Liver (tissue), 8 donors: ENCODE measurements at regions not wholly inside any gene's neighbourhood (a gene's known extent, or its start where the extent isn't known, plus 50 kb on each side); places are given as distances from the start of the nearest gene placed in this dataset.

Source experiments
- DNase-seq: peaks from one replicate; pipeline ENCODE4 v3.0.0-alpha.2; 2017; ENCODE audit warnings: low spot score
- H3K27ac ChIP-seq, 2 donors: one replicate each; pipeline ENCODE4 v1.7.0; 2013; ENCODE audit warnings: inconsistent platforms in 2 of 2, low read length in 2 of 2, control low read depth in 1 of 2, low read depth in 1 of 2, mild to moderate bottlenecking in 1 of 2
- H3K27me3 ChIP-seq, 4 donors: one replicate each; pipeline versions ENCODE4 v1.6.1 to v1.7.0; 2013; ENCODE audit warnings: low read length in 3 of 4, inconsistent platforms in 1 of 4, mild to moderate bottlenecking in 1 of 4, moderate library complexity in 1 of 4; ENCODE audit not compliant: control insufficient read depth in 4 of 4, insufficient read depth in 4 of 4
- H3K36me3 ChIP-seq, 4 donors: one replicate each; pipeline versions ENCODE4 v1.6.1 to v1.7.0; 2013; ENCODE audit warnings: low read length in 3 of 4, mild to moderate bottlenecking in 3 of 4, low read depth in 1 of 4, moderate library complexity in 1 of 4; ENCODE audit not compliant: control insufficient read depth in 4 of 4, insufficient read depth in 3 of 4
- H3K4me1 ChIP-seq, 4 donors: one replicate each; pipeline versions ENCODE4 v1.6.1 to v1.7.0; 2013; ENCODE audit warnings: low read length in 3 of 4, mild to moderate bottlenecking in 3 of 4, moderate library complexity in 1 of 4; ENCODE audit not compliant: control insufficient read depth in 4 of 4, insufficient read depth in 4 of 4
- H3K4me3 ChIP-seq, 3 donors: one replicate each; pipeline versions ENCODE4 v1.6.1 to v1.7.0; 2013; ENCODE audit warnings: low read length in 3 of 3, control low read depth in 1 of 3, low read depth in 1 of 3, mild to moderate bottlenecking in 1 of 3
- H3K9ac ChIP-seq, 2 donors: one replicate each; pipeline ENCODE4 v1.7.0; 2013; ENCODE audit warnings: low read length in 2 of 2, mild to moderate bottlenecking in 2 of 2, moderate library complexity in 2 of 2, control low read depth in 1 of 2, low read depth in 1 of 2
- H3K9me3 ChIP-seq, 4 donors: one replicate each; pipeline versions ENCODE4 v1.6.1 to v1.7.0; 2013; ENCODE audit warnings: low read length in 3 of 4; ENCODE audit not compliant: control insufficient read depth in 4 of 4
- EGR1 ChIP-seq, 2 donors: IDR thresholded peaks; 2 replicates each; pipeline ENCODE4 v1.6.1; 2016 to 2018; ENCODE audit warnings: antibody characterized with exemption in 2 of 2, low read depth in 2 of 2
- FOXA1 ChIP-seq: IDR thresholded peaks from 2 replicates; pipeline ENCODE4 v1.6.1; 2016; ENCODE audit warnings: antibody characterized with exemption
- FOXA2 ChIP-seq: IDR thresholded peaks from 2 replicates; pipeline ENCODE4 v1.6.1; 2016; ENCODE audit warnings: antibody characterized with exemption
- GABPA ChIP-seq, 2 donors: IDR thresholded peaks in 1 of 2; conservative IDR thresholded peaks in 1 of 2; 2 replicates each; pipeline ENCODE4 v1.6.1; 2016; ENCODE audit warnings: antibody characterized with exemption in 2 of 2, mild to moderate bottlenecking in 1 of 2, moderate library complexity in 1 of 2
- HNF4A ChIP-seq, 2 donors: conservative IDR thresholded peaks; 2 replicates each; pipeline ENCODE4 v1.6.1; 2016; ENCODE audit warnings: antibody characterized with exemption in 2 of 2, mild to moderate bottlenecking in 2 of 2
- HNF4G ChIP-seq: IDR thresholded peaks from 2 replicates; pipeline ENCODE4 v1.6.1; 2016; ENCODE audit warnings: antibody characterized with exemption
- JUND ChIP-seq, 2 donors: IDR thresholded peaks; 2 replicates each; pipeline ENCODE4 v1.6.1; 2016; ENCODE audit warnings: antibody characterized with exemption in 2 of 2
- NR2F2 ChIP-seq: IDR thresholded peaks from 2 replicates; pipeline ENCODE4 v1.6.1; 2016; ENCODE audit warnings: antibody characterized with exemption
- RAD21 ChIP-seq, 2 donors: IDR thresholded peaks; 2 replicates each; pipeline ENCODE4 v1.6.1; 2016; ENCODE audit warnings: antibody characterized with exemption in 2 of 2, mild to moderate bottlenecking in 2 of 2
- RXRA ChIP-seq, 2 donors: IDR thresholded peaks; 2 replicates each; pipeline ENCODE4 v1.6.1; 2017 to 2018; ENCODE audit warnings: antibody characterized with exemption in 2 of 2, mild to moderate bottlenecking in 1 of 2
- SP1 ChIP-seq: IDR thresholded peaks from 2 replicates; pipeline ENCODE4 v1.6.1; 2018; ENCODE audit warnings: antibody characterized with exemption, mild to moderate bottlenecking
- TAF1 ChIP-seq: conservative IDR thresholded peaks from 2 replicates; pipeline ENCODE4 v1.6.1; 2016; ENCODE audit warnings: antibody characterized with exemption, mild to moderate bottlenecking
- YY1 ChIP-seq: IDR thresholded peaks from 2 replicates; pipeline ENCODE4 v1.6.1; 2016; ENCODE audit warnings: antibody characterized with exemption, mild to moderate bottlenecking
- WGBS: extraction: QIAGEN DNeasy Blood & Tissue Kit; methylation state at CpG from one replicate; pipeline ENCODE4 v1.1.7; 2013; 5-methylcytosine and 5-hydroxymethylcytosine counted together
- TF ChIP-seq, protein P1 (sequence below): IDR thresholded peaks from 2 replicates; pipeline ENCODE4 v1.6.1; 2016; ENCODE audit warnings: antibody characterized with exemption
- TF ChIP-seq, protein P2 (sequence below): IDR thresholded peaks from 2 replicates; pipeline ENCODE4 v1.6.1; 2016; ENCODE audit warnings: antibody characterized with exemption
- TF ChIP-seq, protein P3 (sequence below): IDR thresholded peaks from 2 replicates; pipeline ENCODE4 v1.6.1; 2016; ENCODE audit warnings: antibody characterized with exemption
- TF ChIP-seq, protein P4 (sequence below): IDR thresholded peaks from 2 replicates; pipeline ENCODE4 v1.6.1; 2016; ENCODE audit warnings: antibody characterized with exemption, mild to moderate bottlenecking
- TF ChIP-seq, protein P5 (sequence below): fragments of 150-350 bp; IDR thresholded peaks from 2 replicates; pipeline ENCODE4 v1.5.1; 2017; ENCODE audit warnings: improper control_type of control experiment, low read depth, low read length; ENCODE audit not compliant: missing input control
- donor health status: healthy.
- donor health status: healthy.
- donor health status: healthy.
- donor health status: healthy.
- donor health status: healthy.

DNA sequence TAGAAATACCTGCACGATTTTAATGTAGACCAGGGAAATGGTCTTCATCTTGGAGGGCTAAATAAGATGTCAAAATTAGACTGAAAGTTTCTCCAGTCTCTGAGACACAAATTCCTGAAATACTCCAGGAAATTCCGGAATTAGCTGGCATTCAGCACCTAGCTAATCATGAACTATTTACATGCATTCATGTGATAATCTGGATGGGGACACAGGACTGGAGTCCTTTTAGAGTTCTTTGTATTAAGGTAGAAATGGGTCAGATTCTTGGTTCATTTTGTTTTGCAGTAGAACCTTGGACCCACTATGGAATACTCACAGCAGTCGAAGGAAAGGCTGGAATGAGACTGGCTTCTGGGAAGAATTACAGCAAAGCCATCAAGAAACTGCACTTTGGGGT lies 65.3 kb upstream of the MDFIC start (continued):
- TF ChIP-seq RAD21 (IDR thresholded peaks at IDR 0.05): no peak
- no peak for TF ChIP-seq FOXA1
- no peak for TF ChIP-seq FOXA2

DNA sequence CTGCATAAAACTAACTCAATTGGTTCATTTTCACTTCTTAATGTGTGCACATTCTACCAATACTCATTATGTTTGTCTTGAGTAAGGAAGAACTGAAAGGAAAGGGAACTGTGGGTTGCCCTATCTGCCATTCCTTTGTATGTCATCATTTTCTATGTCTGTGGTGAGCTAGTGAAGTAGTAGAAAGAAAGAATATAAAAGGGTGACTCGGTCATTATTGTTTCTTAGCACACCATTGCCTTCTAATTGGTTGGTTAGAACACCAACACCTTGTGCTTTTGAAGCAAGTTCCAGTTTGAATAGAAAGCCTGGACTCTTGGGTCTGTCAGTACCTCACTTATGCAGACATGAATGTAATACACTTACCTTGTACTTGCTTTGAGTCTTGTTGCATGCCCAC lies 64.3 kb upstream of the MDFIC start:
- Histone ChIP-seq H3K36me3 (no peaks in the 10 kb centered on the region), H3K4me1 (no peaks in the 10 kb centered on the region), H3K27ac (no peak overlapping the region), H3K9me3 (no peaks in the 10 kb centered on the region), H3K4me3 (no peak overlapping the region), H3K9ac (no peak overlapping the region), H3K27me3 (peaks cover 0 to 2% (median 0%) of the 10 kb centered on the region in 4 donors)
- WGBS: 66% methylated on average over 1 of the region's 1 CpG
- TF ChIP-seq HNF4G (no peak), HNF4A (conservative IDR thresholded peaks at IDR 0.05) (no peak), RAD21 (IDR thresholded peaks at IDR 0.05) (no peak), NR2F2 (no peak), FOXA1 (no peak), TAF1 (no peak)
- TF ChIP-seq, protein P1, sequence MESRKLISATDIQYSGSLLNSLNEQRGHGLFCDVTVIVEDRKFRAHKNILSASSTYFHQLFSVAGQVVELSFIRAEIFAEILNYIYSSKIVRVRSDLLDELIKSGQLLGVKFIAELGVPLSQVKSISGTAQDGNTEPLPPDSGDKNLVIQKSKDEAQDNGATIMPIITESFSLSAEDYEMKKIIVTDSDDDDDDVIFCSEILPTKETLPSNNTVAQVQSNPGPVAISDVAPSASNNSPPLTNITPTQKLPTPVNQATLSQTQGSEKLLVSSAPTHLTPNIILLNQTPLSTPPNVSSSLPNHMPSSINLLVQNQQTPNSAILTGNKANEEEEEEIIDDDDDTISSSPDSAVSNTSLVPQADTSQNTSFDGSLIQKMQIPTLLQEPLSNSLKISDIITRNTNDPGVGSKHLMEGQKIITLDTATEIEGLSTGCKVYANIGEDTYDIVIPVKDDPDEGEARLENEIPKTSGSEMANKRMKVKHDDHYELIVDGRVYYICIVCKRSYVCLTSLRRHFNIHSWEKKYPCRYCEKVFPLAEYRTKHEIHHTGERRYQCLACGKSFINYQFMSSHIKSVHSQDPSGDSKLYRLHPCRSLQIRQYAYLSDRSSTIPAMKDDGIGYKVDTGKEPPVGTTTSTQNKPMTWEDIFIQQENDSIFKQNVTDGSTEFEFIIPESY: no peak
- TF ChIP-seq, protein P2, sequence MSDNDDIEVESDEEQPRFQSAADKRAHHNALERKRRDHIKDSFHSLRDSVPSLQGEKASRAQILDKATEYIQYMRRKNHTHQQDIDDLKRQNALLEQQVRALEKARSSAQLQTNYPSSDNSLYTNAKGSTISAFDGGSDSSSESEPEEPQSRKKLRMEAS: no peak
- TF ChIP-seq, protein P3, sequence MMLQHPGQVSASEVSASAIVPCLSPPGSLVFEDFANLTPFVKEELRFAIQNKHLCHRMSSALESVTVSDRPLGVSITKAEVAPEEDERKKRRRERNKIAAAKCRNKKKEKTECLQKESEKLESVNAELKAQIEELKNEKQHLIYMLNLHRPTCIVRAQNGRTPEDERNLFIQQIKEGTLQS: no peak
- DNase-seq: no peak

DNA sequence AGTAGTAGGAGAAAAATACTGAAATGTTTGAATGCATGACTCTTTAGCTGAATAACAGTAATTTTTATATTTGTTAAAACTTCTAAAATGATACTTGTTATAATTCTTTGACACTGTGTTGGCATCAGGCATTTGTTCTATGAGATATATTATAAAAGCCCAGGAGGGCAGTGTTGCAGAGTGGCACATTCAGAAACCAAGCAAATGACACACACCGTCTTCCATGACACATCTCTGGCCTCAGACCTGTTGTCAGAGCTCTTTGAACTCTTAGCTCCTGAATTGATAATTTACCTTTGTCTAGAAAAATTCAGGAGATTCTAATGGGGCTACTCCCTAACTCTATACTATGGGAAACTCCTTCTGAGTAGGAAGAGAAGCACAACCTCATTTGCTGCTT lies 62.4 kb upstream of the MDFIC start:
- no peaks in the 10 kb centered on the region for H3K36me3 ChIP-seq
- no peak overlapping the region for H3K9ac ChIP-seq
- no peak for TF ChIP-seq JUND (IDR thresholded peaks at IDR 0.05)
- TF ChIP-seq TAF1: no peak
- TF ChIP-seq, protein P2: no peak
- TF ChIP-seq, protein P4, sequence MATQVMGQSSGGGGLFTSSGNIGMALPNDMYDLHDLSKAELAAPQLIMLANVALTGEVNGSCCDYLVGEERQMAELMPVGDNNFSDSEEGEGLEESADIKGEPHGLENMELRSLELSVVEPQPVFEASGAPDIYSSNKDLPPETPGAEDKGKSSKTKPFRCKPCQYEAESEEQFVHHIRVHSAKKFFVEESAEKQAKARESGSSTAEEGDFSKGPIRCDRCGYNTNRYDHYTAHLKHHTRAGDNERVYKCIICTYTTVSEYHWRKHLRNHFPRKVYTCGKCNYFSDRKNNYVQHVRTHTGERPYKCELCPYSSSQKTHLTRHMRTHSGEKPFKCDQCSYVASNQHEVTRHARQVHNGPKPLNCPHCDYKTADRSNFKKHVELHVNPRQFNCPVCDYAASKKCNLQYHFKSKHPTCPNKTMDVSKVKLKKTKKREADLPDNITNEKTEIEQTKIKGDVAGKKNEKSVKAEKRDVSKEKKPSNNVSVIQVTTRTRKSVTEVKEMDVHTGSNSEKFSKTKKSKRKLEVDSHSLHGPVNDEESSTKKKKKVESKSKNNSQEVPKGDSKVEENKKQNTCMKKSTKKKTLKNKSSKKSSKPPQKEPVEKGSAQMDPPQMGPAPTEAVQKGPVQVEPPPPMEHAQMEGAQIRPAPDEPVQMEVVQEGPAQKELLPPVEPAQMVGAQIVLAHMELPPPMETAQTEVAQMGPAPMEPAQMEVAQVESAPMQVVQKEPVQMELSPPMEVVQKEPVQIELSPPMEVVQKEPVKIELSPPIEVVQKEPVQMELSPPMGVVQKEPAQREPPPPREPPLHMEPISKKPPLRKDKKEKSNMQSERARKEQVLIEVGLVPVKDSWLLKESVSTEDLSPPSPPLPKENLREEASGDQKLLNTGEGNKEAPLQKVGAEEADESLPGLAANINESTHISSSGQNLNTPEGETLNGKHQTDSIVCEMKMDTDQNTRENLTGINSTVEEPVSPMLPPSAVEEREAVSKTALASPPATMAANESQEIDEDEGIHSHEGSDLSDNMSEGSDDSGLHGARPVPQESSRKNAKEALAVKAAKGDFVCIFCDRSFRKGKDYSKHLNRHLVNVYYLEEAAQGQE: no peak
- TF ChIP-seq, protein P5, sequence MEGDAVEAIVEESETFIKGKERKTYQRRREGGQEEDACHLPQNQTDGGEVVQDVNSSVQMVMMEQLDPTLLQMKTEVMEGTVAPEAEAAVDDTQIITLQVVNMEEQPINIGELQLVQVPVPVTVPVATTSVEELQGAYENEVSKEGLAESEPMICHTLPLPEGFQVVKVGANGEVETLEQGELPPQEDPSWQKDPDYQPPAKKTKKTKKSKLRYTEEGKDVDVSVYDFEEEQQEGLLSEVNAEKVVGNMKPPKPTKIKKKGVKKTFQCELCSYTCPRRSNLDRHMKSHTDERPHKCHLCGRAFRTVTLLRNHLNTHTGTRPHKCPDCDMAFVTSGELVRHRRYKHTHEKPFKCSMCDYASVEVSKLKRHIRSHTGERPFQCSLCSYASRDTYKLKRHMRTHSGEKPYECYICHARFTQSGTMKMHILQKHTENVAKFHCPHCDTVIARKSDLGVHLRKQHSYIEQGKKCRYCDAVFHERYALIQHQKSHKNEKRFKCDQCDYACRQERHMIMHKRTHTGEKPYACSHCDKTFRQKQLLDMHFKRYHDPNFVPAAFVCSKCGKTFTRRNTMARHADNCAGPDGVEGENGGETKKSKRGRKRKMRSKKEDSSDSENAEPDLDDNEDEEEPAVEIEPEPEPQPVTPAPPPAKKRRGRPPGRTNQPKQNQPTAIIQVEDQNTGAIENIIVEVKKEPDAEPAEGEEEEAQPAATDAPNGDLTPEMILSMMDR: no peak
- TF ChIP-seq, protein P3: no peak
- TF ChIP-seq FOXA1: no peak
- no peak for TF ChIP-seq RXRA (IDR thresholded peaks at IDR 0.05)
- TF ChIP-seq HNF4A (conservative IDR thresholded peaks at IDR 0.05): no peak
- no peak for TF ChIP-seq SP1
- TF ChIP-seq, protein P1: no peak
- TF ChIP-seq GABPA (IDR thresholded peaks at IDR 0.05 in 1 of 2, conservative IDR thresholded peaks at IDR 0.05 in 1 of 2): no peak
- TF ChIP-seq EGR1 (IDR thresholded peaks at IDR 0.05; ENCODE audit: low read depth in 2 of 2): no peak
- no peak for TF ChIP-seq YY1
- no peak for TF ChIP-seq RAD21 (IDR thresholded peaks at IDR 0.05)
- TF ChIP-seq FOXA2: no peak
- TF ChIP-seq NR2F2: no peak
- TF ChIP-seq HNF4G: no peak
- H3K27ac ChIP-seq: no peak overlapping the region
- H3K9me3 ChIP-seq: no peaks in the 10 kb centered on the region
- 89% methylated on average over 1 of the region's 1 CpG for WGBS
- no peak overlapping the region for H3K4me3 ChIP-seq
- DNase-seq: no peak
- H3K27me3 ChIP-seq: peaks cover 0 to 2% (median 0%) of the 10 kb centered on the region in 4 donors
- H3K4me1 ChIP-seq: no peaks in the 10 kb centered on the region
